Effector CD4-positive, alpha-beta T cell (primary cell): ENCODE measurements at regions not wholly inside any gene's neighbourhood (a gene's known extent, or its start where the extent isn't known, plus 50 kb on each side); places are given as distances from the start of the nearest gene placed in this dataset.
"Not testable (repeated sequence)": the region's sequence is repeated elsewhere in the genome, so short reads cannot be mapped to it uniquely, and the experiment has no call there.

Experiments used
- DNase-seq: peaks from one replicate; pipeline ENCODE4 v3.0.0-alpha.2; 2020

GRCh38 chr1:166307261-166308188 is 140.7 kb upstream of the FAM78B start:
- DNase-seq, result no peak

GRCh38 chr1:166316306-166316705 is 149.5 kb upstream of the FAM78B start:
- not testable (repeated sequence) for DNase-seq

- no peak for DNase-seq
Observed at GRCh38 chr1:166322470-166322869, 155.7 kb upstream of the FAM78B start.

GRCh38 chr1:166327886-166328285 is 161.1 kb upstream of the FAM78B start:
- no peak for DNase-seq

- DNase-seq, result no peak
Observed at GRCh38 chr1:166328956-166329355, 162.2 kb upstream of the FAM78B start.

- DNase-seq, result no peak
Observed at GRCh38 chr1:166330096-166330495, 163.3 kb upstream of the FAM78B start.

- DNase-seq, result no peak
Observed at GRCh38 chr1:166338105-166338504, 171.3 kb upstream of the FAM78B start.

- DNase-seq, result no peak
Observed at GRCh38 chr1:166340709-166341108, 173.9 kb upstream of the FAM78B start.

GRCh38 chr1:166343276-166343675 is 176.5 kb upstream of the FAM78B start:
- no peak for DNase-seq

- DNase-seq, result no peak
Observed at GRCh38 chr1:166350490-166350889, 183.7 kb upstream of the FAM78B start.

- no peak for DNase-seq
Observed at GRCh38 chr1:166351676-166352075, 184.9 kb upstream of the FAM78B start.

GRCh38 chr1:166353213-166353612 is 186.4 kb upstream of the FAM78B start:
- no peak for DNase-seq

GRCh38 chr1:166354406-166354805 is 187.6 kb upstream of the FAM78B start:
- DNase-seq, result no peak

- no peak for DNase-seq
Observed at GRCh38 chr1:166365081-166365480, 198.3 kb upstream of the FAM78B start.

GRCh38 chr1:166368030-166368429 is 201.2 kb upstream of the FAM78B start:
- DNase-seq, result no peak

- DNase-seq, result no peak
Observed at GRCh38 chr1:166377896-166378295, 211.1 kb upstream of the FAM78B start.

- DNase-seq, result no peak
Observed at GRCh38 chr1:166378805-166379204, 212.0 kb upstream of the FAM78B start.

GRCh38 chr1:166379447-166379846 is 212.6 kb upstream of the FAM78B start:
- no peak for DNase-seq

GRCh38 chr1:166383137-166383536 is 216.3 kb upstream of the FAM78B start:
- DNase-seq, result no peak

- DNase-seq, result no peak
Observed at GRCh38 chr1:166383635-166384346, 217.0 kb upstream of the FAM78B start.

GRCh38 chr1:166384948-166385347 is 218.1 kb upstream of the FAM78B start:
- no peak for DNase-seq

- DNase-seq, result no peak
Observed at GRCh38 chr1:166390366-166391033, 223.7 kb upstream of the FAM78B start.

- DNase-seq, result no peak
Observed at GRCh38 chr1:166391279-166392066, 224.7 kb upstream of the FAM78B start.
